ENCODE measurements at regions not wholly inside any gene's neighbourhood (a gene's known extent, or its start where the extent isn't known, plus 50 kb on each side); places are given as distances from the start of the nearest gene placed in this dataset.

DNA sequence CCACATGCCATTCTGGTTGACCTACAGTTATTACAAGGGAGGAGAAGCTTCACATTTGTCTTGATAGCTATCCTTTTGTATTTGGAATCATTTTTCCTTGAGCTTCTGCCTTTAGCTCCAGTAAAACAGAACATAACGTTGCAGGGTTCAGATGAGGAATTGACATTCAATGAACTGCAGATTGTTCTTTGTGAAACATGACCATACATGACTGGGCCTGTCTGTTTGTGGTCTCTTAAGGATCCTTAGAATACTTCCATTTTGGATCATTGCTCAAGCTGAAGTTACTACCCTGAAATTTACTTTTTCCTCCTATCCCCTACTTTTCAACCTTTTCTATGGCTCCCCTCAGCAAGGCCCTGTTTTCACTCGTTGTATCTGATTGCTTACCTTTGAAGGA is 1281.7 kb upstream of the CELF4 start:
- no peak for TF ChIP-seq LEF1 (IDR thresholded peaks at IDR 0.05; ENCODE audit: borderline replicate concordance)
- TF ChIP-seq NFRKB (IDR thresholded peaks at IDR 0.05): no peak

Measured in HEK293T (cell line).